ENCODE measurements at regions not wholly inside any gene's neighbourhood (a gene's known extent, or its start where the extent isn't known, plus 50 kb on each side); places are given as distances from the start of the nearest gene placed in this dataset.

GRCh38 chr12:131445795-131446194 lies 265.1 kb upstream of the SFSWAP start:
- TF ChIP-seq CTCF (IDR thresholded peaks at IDR 0.05; ENCODE audit: poor library complexity, severe bottlenecking) (no peak), EP300 (conservative IDR thresholded peaks at IDR 0.05; ENCODE audit: poor library complexity, severe bottlenecking) (no peak), POLR2AphosphoS5 (IDR thresholded peaks at IDR 0.05) (no peak), SMC3 (conservative IDR thresholded peaks at IDR 0.05; ENCODE audit: poor library complexity) (no peak), EZH2 (IDR thresholded peaks at IDR 0.05; ENCODE audit: borderline replicate concordance, insufficient read depth, low read length, poor library complexity, severe bottlenecking) (no peak), TAF1 (IDR thresholded peaks at IDR 0.05; ENCODE audit: low read depth) (no peak), RAD21 (conservative IDR thresholded peaks at IDR 0.05) (no peak), MXI1 (conservative IDR thresholded peaks at IDR 0.05; ENCODE audit: poor library complexity, severe bottlenecking) (no peak), REST (IDR thresholded peaks at IDR 0.05; ENCODE audit: borderline replicate concordance) (no peak)

All from neural cell (in vitro differentiated cells).